ENCODE measurements at regions not wholly inside any gene's neighbourhood (a gene's known extent, or its start where the extent isn't known, plus 50 kb on each side); places are given as distances from the start of the nearest gene placed in this dataset.

- H3K4me3 ChIP-seq (ENCODE audit: low read depth, low read length), result no peak overlapping the region
- DNase-seq (ENCODE audit: low read depth), result peak; percentile 73
- in situ Hi-C loops (cut with HindIII; ENCODE audit: low sequenced_read_pairs), result no loop called here
- TF ChIP-seq, protein P1, sequence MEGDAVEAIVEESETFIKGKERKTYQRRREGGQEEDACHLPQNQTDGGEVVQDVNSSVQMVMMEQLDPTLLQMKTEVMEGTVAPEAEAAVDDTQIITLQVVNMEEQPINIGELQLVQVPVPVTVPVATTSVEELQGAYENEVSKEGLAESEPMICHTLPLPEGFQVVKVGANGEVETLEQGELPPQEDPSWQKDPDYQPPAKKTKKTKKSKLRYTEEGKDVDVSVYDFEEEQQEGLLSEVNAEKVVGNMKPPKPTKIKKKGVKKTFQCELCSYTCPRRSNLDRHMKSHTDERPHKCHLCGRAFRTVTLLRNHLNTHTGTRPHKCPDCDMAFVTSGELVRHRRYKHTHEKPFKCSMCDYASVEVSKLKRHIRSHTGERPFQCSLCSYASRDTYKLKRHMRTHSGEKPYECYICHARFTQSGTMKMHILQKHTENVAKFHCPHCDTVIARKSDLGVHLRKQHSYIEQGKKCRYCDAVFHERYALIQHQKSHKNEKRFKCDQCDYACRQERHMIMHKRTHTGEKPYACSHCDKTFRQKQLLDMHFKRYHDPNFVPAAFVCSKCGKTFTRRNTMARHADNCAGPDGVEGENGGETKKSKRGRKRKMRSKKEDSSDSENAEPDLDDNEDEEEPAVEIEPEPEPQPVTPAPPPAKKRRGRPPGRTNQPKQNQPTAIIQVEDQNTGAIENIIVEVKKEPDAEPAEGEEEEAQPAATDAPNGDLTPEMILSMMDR (IDR thresholded peaks at IDR 0.05; ENCODE audit: low read depth, low read length, missing control alignments), result no peak
These were observed 2818.6 kb upstream of the PCDH20 start for GRCh38 chr13:64234255-64234654.

GRCh38 chr13:64223016-64223415 lies 2807.4 kb upstream of the PCDH20 start:
- TF ChIP-seq, protein P1 (IDR thresholded peaks at IDR 0.05; ENCODE audit: low read depth, low read length, missing control alignments), result no peak
- in situ Hi-C loops (cut with HindIII; ENCODE audit: low sequenced_read_pairs), result no loop called here
- no peak overlapping the region for H3K4me3 ChIP-seq (ENCODE audit: low read depth, low read length)
- DNase-seq (ENCODE audit: low read depth), result no peak

GRCh38 chr13:64206430-64207225 lies 2791.0 kb upstream of the PCDH20 start:
- in situ Hi-C loops (cut with HindIII; ENCODE audit: low sequenced_read_pairs), result no loop called here
- TF ChIP-seq, protein P1 (IDR thresholded peaks at IDR 0.05; ENCODE audit: low read depth, low read length, missing control alignments), result no peak

GRCh38 chr13:64202517-64202916 lies 2786.9 kb upstream of the PCDH20 start:
- in situ Hi-C loops (cut with HindIII; ENCODE audit: low sequenced_read_pairs), result no loop called here
- DNase-seq (ENCODE audit: low read depth), result no peak
- H3K4me3 ChIP-seq (ENCODE audit: low read depth, low read length), result no peak overlapping the region
- TF ChIP-seq, protein P1 (IDR thresholded peaks at IDR 0.05; ENCODE audit: low read depth, low read length, missing control alignments), result no peak

More at GRCh38 chr13:64206430-64207225, 2791.0 kb upstream of the PCDH20 start:
- no peak for DNase-seq (ENCODE audit: low read depth)
- H3K4me3 ChIP-seq (ENCODE audit: low read depth, low read length), result no peak overlapping the region

- H3K4me3 ChIP-seq (ENCODE audit: low read depth, low read length), result no peak overlapping the region
- in situ Hi-C loops (cut with HindIII; ENCODE audit: low sequenced_read_pairs), result no loop called here
- TF ChIP-seq, protein P1 (IDR thresholded peaks at IDR 0.05; ENCODE audit: low read depth, low read length, missing control alignments), result no peak
- no peak for DNase-seq (ENCODE audit: low read depth)
These were observed 2781.6 kb upstream of the PCDH20 start for GRCh38 chr13:64197232-64197631.

DNA sequence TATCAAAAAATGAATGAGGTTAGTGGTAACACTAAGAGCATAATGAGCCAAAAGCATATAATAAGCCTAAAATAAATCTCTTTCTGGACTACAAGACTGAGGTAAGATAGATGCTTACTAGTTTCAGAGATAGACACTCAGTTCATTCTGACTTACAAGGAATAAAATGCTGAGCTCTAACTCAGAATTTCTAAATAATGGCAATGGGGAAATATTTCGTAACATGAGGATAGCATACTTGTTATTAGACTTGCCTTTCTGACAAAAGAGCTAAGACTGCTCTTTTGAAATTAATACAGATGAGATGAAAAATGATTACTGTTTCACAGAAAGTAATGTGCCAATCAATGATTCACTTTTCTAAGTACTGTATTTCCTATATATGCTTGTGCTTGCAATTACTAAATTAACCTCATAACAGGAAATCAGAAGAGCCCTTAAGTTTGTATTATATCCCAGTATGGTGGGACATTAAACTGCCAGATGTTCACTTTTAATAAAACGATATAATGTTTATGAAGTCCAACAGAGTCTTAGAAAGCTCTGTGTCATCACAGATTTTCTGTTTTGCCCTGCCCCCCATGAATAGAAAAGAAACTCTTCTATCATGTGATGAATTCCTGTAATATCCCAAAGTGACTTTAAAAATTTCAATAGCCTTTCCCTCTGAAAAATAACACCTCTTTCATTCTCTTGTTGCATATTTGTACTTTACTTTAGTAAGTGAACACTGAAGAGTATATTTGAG lies 2771.0 kb upstream of the PCDH20 start:
- TF ChIP-seq, protein P1 (IDR thresholded peaks at IDR 0.05; ENCODE audit: low read depth, low read length, missing control alignments), result no peak
- in situ Hi-C loops (cut with HindIII; ENCODE audit: low sequenced_read_pairs), result no loop called here
- H3K4me3 ChIP-seq (ENCODE audit: low read depth, low read length), result no peak overlapping the region
- DNase-seq (ENCODE audit: low read depth), result no peak
